ENCODE measurements at regions not wholly inside any gene's neighbourhood (a gene's known extent, or its start where the extent isn't known, plus 50 kb on each side); places are given as distances from the start of the nearest gene placed in this dataset.

DNA sequence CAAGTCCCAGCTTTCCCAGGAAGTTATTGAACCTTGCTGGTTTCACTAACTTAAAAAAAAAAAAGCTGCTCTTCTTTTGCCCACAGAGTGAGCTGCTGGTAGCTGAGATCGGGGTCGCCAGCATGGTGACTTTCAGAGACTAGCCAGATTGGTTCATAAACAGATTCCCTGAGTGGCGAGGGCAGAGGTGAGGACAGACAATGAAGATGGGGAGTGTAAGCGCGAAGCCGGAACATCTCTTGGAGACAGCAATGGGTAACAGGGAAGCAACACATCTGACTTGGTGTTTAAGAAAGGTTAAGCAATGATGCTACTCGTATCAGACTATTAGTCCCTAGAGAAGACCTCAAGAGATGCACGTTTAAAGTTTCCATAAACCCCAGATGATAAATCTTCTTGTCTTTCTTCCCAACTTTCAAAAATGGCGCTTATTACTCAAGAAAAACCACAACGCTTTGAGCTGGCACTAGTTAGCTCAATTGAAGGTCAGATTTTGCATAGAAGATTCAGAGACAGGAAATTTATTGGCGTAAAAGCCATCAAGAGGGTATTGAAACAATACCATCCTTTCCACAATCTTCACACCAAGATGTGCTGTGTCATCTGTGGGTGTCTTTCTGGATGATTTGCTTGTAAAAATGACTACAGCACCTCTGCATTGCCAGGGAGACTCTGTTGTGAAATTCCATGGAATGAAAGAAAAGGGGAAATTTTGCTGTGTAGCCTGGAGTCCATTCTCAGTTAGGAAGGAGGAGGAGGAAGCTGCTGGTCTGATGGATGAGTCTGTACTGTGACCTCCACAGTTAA lies 193.1 kb upstream of the CXCR4 start:
- TF ChIP-seq, protein P1, sequence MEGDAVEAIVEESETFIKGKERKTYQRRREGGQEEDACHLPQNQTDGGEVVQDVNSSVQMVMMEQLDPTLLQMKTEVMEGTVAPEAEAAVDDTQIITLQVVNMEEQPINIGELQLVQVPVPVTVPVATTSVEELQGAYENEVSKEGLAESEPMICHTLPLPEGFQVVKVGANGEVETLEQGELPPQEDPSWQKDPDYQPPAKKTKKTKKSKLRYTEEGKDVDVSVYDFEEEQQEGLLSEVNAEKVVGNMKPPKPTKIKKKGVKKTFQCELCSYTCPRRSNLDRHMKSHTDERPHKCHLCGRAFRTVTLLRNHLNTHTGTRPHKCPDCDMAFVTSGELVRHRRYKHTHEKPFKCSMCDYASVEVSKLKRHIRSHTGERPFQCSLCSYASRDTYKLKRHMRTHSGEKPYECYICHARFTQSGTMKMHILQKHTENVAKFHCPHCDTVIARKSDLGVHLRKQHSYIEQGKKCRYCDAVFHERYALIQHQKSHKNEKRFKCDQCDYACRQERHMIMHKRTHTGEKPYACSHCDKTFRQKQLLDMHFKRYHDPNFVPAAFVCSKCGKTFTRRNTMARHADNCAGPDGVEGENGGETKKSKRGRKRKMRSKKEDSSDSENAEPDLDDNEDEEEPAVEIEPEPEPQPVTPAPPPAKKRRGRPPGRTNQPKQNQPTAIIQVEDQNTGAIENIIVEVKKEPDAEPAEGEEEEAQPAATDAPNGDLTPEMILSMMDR (IDR thresholded peaks at IDR 0.05; ENCODE audit: insufficient read depth, low read length), result no peak
- TF ChIP-seq POLR2AphosphoS5 (IDR thresholded peaks at IDR 0.05; ENCODE audit: low read depth) (no peak), REST (IDR thresholded peaks at IDR 0.05; ENCODE audit: insufficient replicate concordance, low read depth) (no peak)
